ENCODE measurements at regions not wholly inside any gene's neighbourhood (a gene's known extent, or its start where the extent isn't known, plus 50 kb on each side); places are given as distances from the start of the nearest gene placed in this dataset.

- no peak for DNase-seq
These were observed 53.8 kb upstream of the VCX start for GRCh38 chrX:7789200-7789599.

GRCh38 chrX:7788334-7788733, 54.6 kb upstream of the VCX start:
- no peak for DNase-seq

- DNase-seq = no peak
These were observed 55.3 kb upstream of the VCX start for GRCh38 chrX:7787714-7788113.

GRCh38 chrX:7784580-7784979, 58.4 kb upstream of the VCX start:
- no peak for DNase-seq

- DNase-seq = no peak
These were observed 63.3 kb upstream of the VCX start for GRCh38 chrX:7779644-7780043.

- no peak for DNase-seq
These were observed 67.0 kb upstream of the VCX start for GRCh38 chrX:7775987-7776386.

GRCh38 chrX:7771788-7772438, 71.1 kb upstream of the VCX start:
- peak in 1 of 3 experiments; percentile 40 for DNase-seq

- DNase-seq = no peak
These were observed 83.1 kb upstream of the VCX start for GRCh38 chrX:7759830-7760229.

GRCh38 chrX:7746856-7747255, 96.1 kb upstream of the VCX start:
- DNase-seq = no peak

- DNase-seq = no peak
These were observed 112.9 kb upstream of the VCX start for GRCh38 chrX:7730071-7730470.

- DNase-seq = no peak
These were observed 122.5 kb upstream of the VCX start for GRCh38 chrX:7720519-7720918.

GRCh38 chrX:7714351-7714750, 128.6 kb upstream of the VCX start:
- no peak for DNase-seq

GRCh38 chrX:7711167-7711566, 131.8 kb upstream of the VCX start:
- DNase-seq = peak in 1 of 3 experiments; percentile 25

GRCh38 chrX:7709845-7710244, 133.1 kb upstream of the VCX start:
- peak in 1 of 3 experiments; percentile 38 for DNase-seq

- DNase-seq = peak in 2 of 3 experiments; percentile 14 to 81
These were observed 136.9 kb upstream of the VCX start for GRCh38 chrX:7706032-7706431.

- DNase-seq = no peak
These were observed 138.8 kb upstream of the VCX start for GRCh38 chrX:7704205-7704604.

GRCh38 chrX:7698248-7698647, 144.7 kb upstream of the VCX start:
- no peak for DNase-seq

GRCh38 chrX:7690842-7691241, 152.1 kb upstream of the VCX start:
- DNase-seq = peak in 2 of 3 experiments; percentile 60 to 78

- DNase-seq = peak in 2 of 3 experiments; percentile 74 to 96
These were observed 153.1 kb upstream of the VCX start for GRCh38 chrX:7689791-7690412.

GRCh38 chrX:7680181-7680580, 162.8 kb upstream of the VCX start:
- DNase-seq = no peak

GRCh38 chrX:7654316-7654715, 188.7 kb upstream of the VCX start:
- no peak for DNase-seq

- peak in 1 of 3 experiments; percentile 59 for DNase-seq
These were observed 195.1 kb upstream of the VCX start for GRCh38 chrX:7647831-7648230.

GRCh38 chrX:7641141-7641540, 201.8 kb upstream of the VCX start:
- no peak for DNase-seq

GRCh38 chrX:7640392-7640791, 202.6 kb upstream of the VCX start:
- DNase-seq = no peak
